Karpas-422 (cell line): ENCODE measurements at regions not wholly inside any gene's neighbourhood (a gene's known extent, or its start where the extent isn't known, plus 50 kb on each side); places are given as distances from the start of the nearest gene placed in this dataset.
"Not testable (repeated sequence)": the region's sequence is repeated elsewhere in the genome, so short reads cannot be mapped to it uniquely, and the experiment has no call there.

Experiments
- DNase-seq: peaks from one replicate; pipeline ENCODE4 v3.0.0-alpha.2; 2015
- H2AFZ ChIP-seq: fragments of 200-600 bp; sonication (generic); 2 replicates; pipeline ENCODE4 v1.6.1; 2014; ENCODE audit warnings: antibody characterized with exemption, low read length, mixed read lengths
- H3K27ac ChIP-seq: fragments of 200-600 bp; sonication (generic); 2 replicates; pipeline ENCODE4 v1.5.1; 2014; ENCODE audit warnings: mild to moderate bottlenecking, low read length, moderate library complexity
- H3K27me3 ChIP-seq: fragments of 200-600 bp; sonication (generic); 2 replicates; pipeline ENCODE4 v1.6.1; 2014; ENCODE audit warnings: low read length, mixed read lengths
- H3K36me3 ChIP-seq: fragments of 200-600 bp; sonication (generic); 2 replicates; pipeline ENCODE4 v1.6.1; 2014; ENCODE audit warnings: low read length, mixed read lengths; ENCODE audit not compliant: insufficient read depth
- H3K4me1 ChIP-seq: fragments of 200-600 bp; sonication (generic); 2 replicates; pipeline ENCODE4 v1.6.1; 2014; ENCODE audit warnings: mild to moderate bottlenecking, low read length, mixed read lengths
- H3K4me2 ChIP-seq: fragments of 200-600 bp; sonication (generic); 2 replicates; pipeline ENCODE4 v1.6.1; 2014; ENCODE audit warnings: low read length, low read depth, mild to moderate bottlenecking; ENCODE audit not compliant: poor library complexity, severe bottlenecking
- H3K4me3 ChIP-seq: fragments of 200-600 bp; sonication (generic); 2 replicates; pipeline ENCODE4 v1.5.1; 2014; ENCODE audit warnings: mild to moderate bottlenecking, antibody characterized with exemption, low read length, mixed read lengths
- H3K79me2 ChIP-seq: fragments of 200-600 bp; sonication (generic); 2 replicates; pipeline ENCODE4 v1.6.1; 2014; ENCODE audit warnings: mild to moderate bottlenecking, low read length, mixed read lengths
- H3K9ac ChIP-seq: fragments of 200-600 bp; sonication (generic); 2 replicates; pipeline ENCODE4 v1.6.0; 2014; ENCODE audit warnings: low read length
- H3K9me2 ChIP-seq: fragments of 200-600 bp; sonication (generic), shearing (Covaris generic); replicated peaks from 2 replicates; pipeline ENCODE4 v1.6.0; 2014; ENCODE audit warnings: mild to moderate bottlenecking, low read length, moderate library complexity; ENCODE audit not compliant: insufficient read depth
- H3K9me3 ChIP-seq: fragments of 300-700, 200-600 bp; sonication (generic); 2 replicates; pipeline ENCODE4 v1.6.1; 2014; ENCODE audit warnings: low read length, mixed read lengths
- H4K20me1 ChIP-seq: fragments of 200-600 bp; sonication (generic); 2 replicates; pipeline ENCODE4 v1.6.1; 2014; ENCODE audit warnings: mild to moderate bottlenecking, antibody characterized with exemption, low read length, low read depth; ENCODE audit not compliant: insufficient read depth

GRCh38 chr17:47056687-47057086 is 77.6 kb upstream of the RPRML start:
- H4K20me1 ChIP-seq, H2AFZ ChIP-seq, H3K4me3 ChIP-seq, H3K27ac ChIP-seq, H3K9me3 ChIP-seq, DNase-seq, H3K4me1 ChIP-seq, H3K79me2 ChIP-seq, H3K4me2 ChIP-seq, H3K36me3 ChIP-seq, H3K27me3 ChIP-seq, H3K9ac ChIP-seq, H3K9me2 ChIP-seq: not testable (repeated sequence)
